GM13977 (cell line): ENCODE measurements at regions not wholly inside any gene's neighbourhood (a gene's known extent, or its start where the extent isn't known, plus 50 kb on each side); places are given as distances from the start of the nearest gene placed in this dataset.
"Not testable (repeated sequence)": the region's sequence is repeated elsewhere in the genome, so short reads cannot be mapped to it uniquely, and the experiment has no call there.

ENCODE experiments used
- DNase-seq: peaks from one replicate; pipeline ENCODE4 v3.0.0; 2012; ENCODE audit warnings: low spot score
- in situ Hi-C: fragments of 300-500 bp; cut with MboI; formaldehyde crosslinking; loops from one replicate; pipeline ENCODE4 v1.12.0; 2022; ENCODE audit warnings: low sequenced_read_pairs, low pct_unique_long_range_greater_than_20kb, mixed read lengths, inconsistent platforms; ENCODE audit not compliant: unreplicated experiment
- TF ChIP-seq, protein P1 (sequence below): IDR thresholded peaks from 2 replicates; pipeline ENCODE4 v1.5.1; 2012; ENCODE audit warnings: mild to moderate bottlenecking, control low read depth; ENCODE audit not compliant: insufficient read depth; ENCODE audit errors: extremely low read depth, missing control alignments

DNA sequence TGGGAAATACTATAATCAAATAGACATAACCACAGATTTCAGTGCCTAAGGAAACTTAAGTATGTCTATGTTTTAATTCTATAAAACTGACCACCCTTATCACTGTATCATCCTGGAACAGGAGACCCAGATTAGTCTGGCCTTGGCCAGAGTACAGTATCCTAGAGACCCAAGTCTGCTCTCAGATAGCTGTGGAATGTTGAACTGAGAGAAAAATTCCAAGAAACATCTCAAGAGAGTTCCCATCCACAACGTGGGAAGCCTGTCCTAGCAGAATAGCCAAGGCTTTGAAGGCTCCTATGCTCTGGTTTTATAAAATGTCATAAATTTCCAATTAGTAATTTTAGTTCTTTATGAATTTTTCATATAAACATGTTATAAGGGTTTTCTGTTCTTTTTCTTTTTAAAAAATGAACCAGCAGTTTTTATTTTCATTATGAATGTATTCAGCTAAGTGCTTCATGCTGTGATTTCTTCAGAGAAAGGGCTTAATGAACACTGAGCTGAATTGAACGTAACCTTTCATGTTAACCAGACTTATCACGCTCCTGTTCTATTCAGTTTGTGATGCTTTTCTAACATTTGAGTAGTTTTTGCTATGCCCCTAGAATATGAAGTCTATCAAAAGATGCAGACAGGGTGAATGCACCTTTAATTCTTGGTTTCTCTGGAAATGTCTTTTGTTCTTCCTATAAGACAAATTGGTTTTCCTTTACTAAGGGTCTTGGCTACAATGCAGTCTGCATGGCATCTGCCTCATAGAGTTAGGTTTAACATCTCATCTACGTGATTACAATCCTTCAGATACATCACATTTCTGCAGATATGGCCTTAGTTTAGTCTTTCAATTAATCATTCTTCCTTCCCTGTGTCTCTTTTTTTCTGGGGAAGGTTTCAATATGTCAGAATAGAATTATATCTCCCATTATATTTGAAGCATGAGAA is 230.8 kb downstream of the CYLC2 start:
- in situ Hi-C loops = no loop called here
- TF ChIP-seq, protein P1, sequence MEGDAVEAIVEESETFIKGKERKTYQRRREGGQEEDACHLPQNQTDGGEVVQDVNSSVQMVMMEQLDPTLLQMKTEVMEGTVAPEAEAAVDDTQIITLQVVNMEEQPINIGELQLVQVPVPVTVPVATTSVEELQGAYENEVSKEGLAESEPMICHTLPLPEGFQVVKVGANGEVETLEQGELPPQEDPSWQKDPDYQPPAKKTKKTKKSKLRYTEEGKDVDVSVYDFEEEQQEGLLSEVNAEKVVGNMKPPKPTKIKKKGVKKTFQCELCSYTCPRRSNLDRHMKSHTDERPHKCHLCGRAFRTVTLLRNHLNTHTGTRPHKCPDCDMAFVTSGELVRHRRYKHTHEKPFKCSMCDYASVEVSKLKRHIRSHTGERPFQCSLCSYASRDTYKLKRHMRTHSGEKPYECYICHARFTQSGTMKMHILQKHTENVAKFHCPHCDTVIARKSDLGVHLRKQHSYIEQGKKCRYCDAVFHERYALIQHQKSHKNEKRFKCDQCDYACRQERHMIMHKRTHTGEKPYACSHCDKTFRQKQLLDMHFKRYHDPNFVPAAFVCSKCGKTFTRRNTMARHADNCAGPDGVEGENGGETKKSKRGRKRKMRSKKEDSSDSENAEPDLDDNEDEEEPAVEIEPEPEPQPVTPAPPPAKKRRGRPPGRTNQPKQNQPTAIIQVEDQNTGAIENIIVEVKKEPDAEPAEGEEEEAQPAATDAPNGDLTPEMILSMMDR = no peak
- DNase-seq = no peak

DNA sequence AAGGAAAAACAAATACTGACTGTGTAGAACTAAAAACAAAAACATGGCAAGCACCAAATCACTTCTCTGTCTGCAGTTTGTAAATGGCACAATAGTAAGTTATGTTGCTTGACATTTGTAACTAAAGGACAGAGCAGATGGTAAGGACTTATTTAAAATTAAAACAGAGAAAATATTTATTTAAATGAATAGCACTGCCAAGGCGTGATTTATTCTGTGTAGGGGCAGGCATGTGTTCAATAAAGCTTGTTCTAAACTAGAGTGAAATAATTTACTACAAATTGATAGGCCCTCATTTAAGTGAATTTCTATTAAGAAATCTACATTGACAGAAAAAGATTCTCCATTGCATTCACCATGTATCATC is 231.5 kb downstream of the CYLC2 start:
- no peak for DNase-seq
- in situ Hi-C loops = no loop called here
- TF ChIP-seq, protein P1 = no peak

DNA sequence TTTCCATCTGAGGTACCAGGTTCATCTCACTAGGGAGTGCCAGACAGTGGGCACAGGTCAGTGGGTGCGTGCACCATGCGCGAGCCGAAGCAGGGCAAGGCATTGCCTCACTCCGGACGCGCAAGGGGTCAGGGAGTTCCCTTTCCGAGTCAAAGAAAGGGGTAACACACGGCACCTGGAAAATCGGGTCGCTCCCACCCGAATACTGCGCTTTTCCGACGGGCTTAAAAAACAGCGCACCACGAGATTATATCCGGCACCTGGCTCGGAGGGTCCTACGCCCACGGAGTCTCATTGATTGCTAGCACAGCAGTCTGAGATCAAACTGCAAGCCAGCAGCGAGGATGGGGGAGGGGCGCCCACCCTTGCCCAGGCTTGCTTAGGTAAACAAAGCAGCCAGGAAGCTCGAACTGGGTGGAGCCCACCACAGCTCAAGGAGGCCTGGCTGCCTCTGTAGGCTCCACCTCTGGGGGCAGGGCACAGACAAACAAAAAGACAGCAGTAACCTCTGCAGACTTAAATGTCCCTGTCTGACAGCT is 242.5 kb downstream of the CYLC2 start:
- in situ Hi-C loops, DNase-seq: not testable (repeated sequence)

GRCh38 chr9:103242025-103242424 is 246.9 kb downstream of the CYLC2 start:
- in situ Hi-C loops = no loop called here
- no peak for DNase-seq
- TF ChIP-seq, protein P1 = no peak

DNA sequence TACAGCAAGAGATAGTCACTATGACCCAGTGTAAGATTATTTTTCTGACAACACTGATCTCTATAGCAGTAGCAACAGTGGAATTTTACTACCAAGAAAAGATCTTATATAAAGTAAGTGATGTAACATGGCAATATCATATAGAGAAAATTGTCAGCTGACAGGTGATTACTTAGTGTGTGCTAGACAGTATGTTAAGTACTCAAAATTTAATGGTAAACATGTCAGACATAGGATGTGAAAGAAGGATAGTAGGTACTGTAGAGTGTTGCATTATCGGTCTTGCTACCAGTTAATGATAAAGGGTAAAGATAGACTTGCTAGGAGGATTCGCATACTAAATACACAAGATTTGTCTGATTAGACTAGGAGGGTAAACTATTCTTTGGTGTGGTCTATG is 247.4 kb downstream of the CYLC2 start:
- no peak for DNase-seq
- TF ChIP-seq, protein P1 = no peak
- in situ Hi-C loops = no loop called here

DNA sequence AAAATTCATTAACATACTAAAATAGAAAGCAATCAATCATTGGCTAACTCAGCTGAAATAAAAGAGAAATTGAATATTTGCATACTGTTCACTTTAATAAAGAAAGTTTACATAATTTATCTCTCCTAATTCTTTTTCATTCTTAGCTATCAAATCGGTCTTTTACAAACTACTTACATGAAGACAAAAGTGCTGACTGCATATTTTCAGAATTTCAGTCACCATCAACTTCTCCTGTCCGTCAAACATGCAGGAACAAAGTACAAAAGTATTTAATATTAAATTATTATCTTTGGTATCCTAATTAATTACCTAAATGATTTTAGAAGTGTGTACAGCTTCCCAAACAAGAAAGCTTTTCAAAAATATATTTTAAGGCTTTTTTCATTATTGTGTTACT is 248.4 kb downstream of the CYLC2 start:
- TF ChIP-seq, protein P1 = no peak
- in situ Hi-C loops = no loop called here
- no peak for DNase-seq

DNA sequence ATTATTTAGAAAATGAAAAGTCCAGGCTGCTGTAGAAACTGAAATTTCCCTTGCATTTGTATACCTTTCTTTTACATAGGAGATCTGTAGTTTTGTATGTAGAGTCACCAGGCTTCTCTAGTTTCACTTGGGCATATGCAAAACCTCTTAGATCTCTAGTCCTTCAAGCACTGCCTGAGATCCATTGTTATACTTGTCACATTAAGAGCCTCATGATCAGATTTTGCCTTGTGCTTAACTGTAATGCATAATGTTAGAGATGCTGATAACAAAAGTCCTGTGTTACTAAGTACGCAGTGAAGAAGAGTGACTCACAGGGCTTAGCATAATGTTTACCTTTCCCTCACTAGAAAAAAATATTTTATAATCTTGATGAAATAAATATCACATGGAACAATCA is 250.2 kb downstream of the CYLC2 start:
- DNase-seq = no peak
- TF ChIP-seq, protein P1 = no peak
- in situ Hi-C loops = no loop called here
